ENCODE measurements at regions not wholly inside any gene's neighbourhood (a gene's known extent, or its start where the extent isn't known, plus 50 kb on each side); places are given as distances from the start of the nearest gene placed in this dataset.
"Not testable (repeated sequence)": the region's sequence is repeated elsewhere in the genome, so short reads cannot be mapped to it uniquely, and the experiment has no call there.

DNA sequence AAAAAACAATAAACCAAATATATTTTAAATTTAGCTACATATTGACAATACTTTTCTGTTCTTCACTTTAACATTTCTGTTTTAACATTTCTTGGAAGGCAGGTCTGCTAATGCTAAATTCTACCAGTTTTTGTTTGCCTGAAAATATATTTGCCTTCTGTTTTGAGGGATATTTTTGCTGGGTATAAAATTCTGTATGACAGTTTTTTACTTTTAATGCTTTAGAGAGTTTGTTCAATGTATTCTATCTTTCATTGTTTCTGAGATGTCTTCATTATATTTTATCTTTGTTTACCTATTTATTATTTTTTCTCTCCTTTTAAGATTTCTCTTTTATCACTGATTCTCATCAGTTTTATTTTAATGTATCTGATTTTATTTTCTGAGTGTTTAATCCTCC is 409.2 kb upstream of the DPP6 start:
- H3K4me3 ChIP-seq (ENCODE audit: low read length) = no peak overlapping the region
- TF ChIP-seq, protein P1, sequence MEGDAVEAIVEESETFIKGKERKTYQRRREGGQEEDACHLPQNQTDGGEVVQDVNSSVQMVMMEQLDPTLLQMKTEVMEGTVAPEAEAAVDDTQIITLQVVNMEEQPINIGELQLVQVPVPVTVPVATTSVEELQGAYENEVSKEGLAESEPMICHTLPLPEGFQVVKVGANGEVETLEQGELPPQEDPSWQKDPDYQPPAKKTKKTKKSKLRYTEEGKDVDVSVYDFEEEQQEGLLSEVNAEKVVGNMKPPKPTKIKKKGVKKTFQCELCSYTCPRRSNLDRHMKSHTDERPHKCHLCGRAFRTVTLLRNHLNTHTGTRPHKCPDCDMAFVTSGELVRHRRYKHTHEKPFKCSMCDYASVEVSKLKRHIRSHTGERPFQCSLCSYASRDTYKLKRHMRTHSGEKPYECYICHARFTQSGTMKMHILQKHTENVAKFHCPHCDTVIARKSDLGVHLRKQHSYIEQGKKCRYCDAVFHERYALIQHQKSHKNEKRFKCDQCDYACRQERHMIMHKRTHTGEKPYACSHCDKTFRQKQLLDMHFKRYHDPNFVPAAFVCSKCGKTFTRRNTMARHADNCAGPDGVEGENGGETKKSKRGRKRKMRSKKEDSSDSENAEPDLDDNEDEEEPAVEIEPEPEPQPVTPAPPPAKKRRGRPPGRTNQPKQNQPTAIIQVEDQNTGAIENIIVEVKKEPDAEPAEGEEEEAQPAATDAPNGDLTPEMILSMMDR (IDR thresholded peaks at IDR 0.05; ENCODE audit: insufficient read depth, low read depth, low read length, missing control alignments) = no peak
- no peak for DNase-seq (ENCODE audit: low read depth)

DNA sequence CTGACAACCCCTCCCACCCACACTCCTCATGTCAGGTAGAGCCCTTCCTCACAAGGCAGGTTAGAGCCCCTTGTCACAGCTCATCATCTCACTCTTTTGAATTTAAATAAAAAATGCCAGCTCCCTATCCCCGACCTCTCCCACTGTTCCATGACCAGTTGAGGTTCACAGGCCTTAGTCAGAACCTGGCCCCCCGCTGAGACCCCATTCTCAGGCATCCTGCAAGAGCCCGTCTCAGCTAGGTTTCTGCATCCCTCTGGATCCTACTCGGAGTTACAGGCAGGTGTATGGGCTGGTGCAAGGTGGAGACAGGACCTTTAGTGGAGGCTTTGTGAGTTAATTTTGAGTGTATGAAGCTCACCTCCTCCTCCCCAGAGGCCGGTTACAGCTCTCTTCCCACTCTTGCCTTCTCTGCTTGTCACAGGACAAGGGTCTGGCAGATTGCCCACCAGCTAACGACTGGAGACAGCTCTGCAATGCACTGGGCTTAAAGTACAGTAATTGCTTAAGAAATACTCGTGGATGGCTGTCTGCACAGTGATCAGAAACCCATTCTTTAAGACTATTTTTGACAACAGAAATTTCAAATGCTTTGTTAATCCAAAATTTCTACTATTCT is 394.9 kb upstream of the DPP6 start:
- no peak for DNase-seq (ENCODE audit: low read depth)
- TF ChIP-seq, protein P1 (IDR thresholded peaks at IDR 0.05; ENCODE audit: insufficient read depth, low read depth, low read length, missing control alignments) = no peak
- H3K4me3 ChIP-seq (ENCODE audit: low read length) = no peak overlapping the region

DNA sequence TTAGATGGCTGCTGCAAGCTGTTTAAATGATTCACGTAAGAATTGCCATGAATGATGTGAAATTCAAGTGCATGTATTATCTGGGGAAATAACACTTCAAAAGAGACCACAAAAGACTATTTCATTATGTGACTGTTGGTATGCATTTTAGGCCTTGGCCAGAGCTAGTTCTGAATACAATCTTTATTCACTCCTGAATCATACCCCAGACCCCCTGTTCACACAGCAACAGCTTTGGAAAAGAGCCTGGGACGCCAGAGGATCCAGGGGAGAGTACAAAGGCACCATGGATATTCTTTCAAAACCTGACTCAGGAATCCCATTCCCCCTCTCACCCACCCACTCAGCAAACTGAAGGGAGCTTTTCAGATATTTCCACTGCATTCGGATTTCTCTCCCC is 377.1 kb upstream of the DPP6 start:
- TF ChIP-seq, protein P1 (IDR thresholded peaks at IDR 0.05; ENCODE audit: insufficient read depth, low read depth, low read length, missing control alignments) = no peak
- no peak overlapping the region for H3K4me3 ChIP-seq (ENCODE audit: low read length)
- DNase-seq (ENCODE audit: low read depth) = no peak

DNA sequence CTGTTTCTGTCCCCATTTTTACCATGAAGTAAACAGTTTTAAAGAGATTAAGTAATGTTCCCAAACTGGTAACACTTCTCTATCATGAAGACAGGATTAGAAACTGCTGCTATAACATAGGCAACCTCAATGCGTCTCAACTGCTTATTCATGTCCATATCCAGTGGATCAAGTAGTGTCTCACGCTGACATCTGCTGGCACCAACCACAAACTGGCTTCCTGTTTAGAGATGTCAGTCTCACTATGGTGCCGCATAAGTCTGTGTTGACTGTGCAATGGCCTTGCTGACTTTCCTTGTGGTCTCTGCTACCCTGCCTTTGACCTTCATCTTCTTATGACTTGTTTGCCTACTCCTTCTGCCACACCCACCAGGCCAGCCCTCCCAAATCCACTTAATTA is 369.6 kb upstream of the DPP6 start:
- TF ChIP-seq, protein P1 (IDR thresholded peaks at IDR 0.05; ENCODE audit: insufficient read depth, low read depth, low read length, missing control alignments) = no peak
- DNase-seq (ENCODE audit: low read depth) = no peak
- no peak overlapping the region for H3K4me3 ChIP-seq (ENCODE audit: low read length)

DNA sequence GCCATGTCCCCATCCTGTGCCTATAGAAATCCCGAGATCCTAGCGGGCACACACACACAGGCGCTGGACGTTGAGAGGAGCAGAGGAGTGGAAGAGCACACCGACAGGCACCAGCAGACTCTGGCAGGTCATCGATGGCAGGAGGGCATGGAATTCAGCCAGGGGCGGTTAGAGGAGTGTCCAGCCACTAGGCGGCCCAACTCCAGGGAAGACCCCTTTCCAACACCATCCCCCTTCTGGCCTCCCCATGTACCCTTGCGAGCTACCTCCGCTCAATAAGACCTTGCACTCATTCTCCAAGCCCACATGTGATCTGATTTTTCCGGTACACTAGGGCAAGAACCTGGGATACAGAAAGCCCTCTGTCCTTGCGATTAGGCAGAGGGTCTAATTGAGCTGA is 356.0 kb upstream of the DPP6 start:
- TF ChIP-seq, protein P1 (IDR thresholded peaks at IDR 0.05; ENCODE audit: insufficient read depth, low read depth, low read length, missing control alignments) = no peak
- no peak for DNase-seq (ENCODE audit: low read depth)
- no peak overlapping the region for H3K4me3 ChIP-seq (ENCODE audit: low read length)

DNA sequence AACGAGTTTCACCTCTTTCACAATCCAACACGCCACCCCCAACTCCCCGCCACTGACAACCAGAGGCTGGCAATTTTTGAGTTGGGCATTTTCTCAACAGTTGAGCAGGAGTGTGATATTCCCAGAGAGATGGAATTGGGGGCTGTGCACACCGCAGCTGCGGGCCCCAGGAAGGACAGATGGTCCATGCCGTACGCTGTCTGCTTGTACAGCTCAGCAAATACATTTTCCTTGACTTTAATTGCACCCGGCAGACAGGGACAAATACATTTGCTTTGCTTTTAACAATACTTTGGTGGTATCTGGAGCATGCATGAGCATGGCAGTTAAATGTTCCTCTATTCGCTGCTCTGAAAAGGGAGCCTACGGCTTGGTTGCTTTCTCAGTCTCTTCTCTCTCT is 354.2 kb upstream of the DPP6 start:
- H3K4me3 ChIP-seq (ENCODE audit: low read length) = no peak overlapping the region
- DNase-seq (ENCODE audit: low read depth) = no peak
- TF ChIP-seq, protein P1 (IDR thresholded peaks at IDR 0.05; ENCODE audit: insufficient read depth, low read depth, low read length, missing control alignments) = no peak

DNA sequence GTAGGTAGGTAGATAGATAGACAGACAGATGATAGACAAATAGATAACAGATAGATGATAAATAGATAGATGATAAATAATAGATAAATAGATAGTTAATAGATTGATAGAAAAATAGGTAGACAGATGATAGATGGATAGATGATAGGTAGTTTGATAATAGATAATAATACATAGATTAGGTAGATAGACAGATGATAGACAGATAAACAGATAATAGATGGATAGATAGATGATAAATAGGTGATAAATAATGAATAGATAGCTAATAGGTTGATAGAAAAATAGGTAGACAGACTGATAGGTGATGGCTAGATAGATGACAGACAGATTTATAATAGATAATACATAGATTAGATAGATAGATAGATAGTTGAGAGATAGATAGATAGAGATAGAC is 350.5 kb upstream of the DPP6 start:
- TF ChIP-seq, protein P1 (IDR thresholded peaks at IDR 0.05; ENCODE audit: insufficient read depth, low read depth, low read length, missing control alignments) = no peak
- no peak for DNase-seq (ENCODE audit: low read depth)
- H3K4me3 ChIP-seq (ENCODE audit: low read length) = no peak overlapping the region

DNA sequence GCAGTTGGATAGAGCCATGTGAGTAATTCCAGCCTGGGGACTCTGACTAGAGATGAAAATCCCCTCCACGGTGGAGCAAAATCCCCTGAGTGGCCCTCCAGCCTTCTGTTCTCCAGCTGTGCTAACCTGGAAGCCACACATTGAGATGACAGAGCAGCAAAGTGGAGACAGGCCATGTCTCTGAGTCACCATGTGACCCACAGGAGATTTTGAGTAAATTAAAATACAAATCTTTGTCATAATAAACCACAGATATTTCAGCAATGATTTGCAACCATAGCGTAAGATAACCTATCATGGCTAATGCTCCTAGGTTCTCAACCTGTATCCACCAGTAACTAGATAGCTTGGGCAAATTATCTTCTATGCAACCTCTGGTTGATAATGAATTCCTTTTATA is 328.3 kb upstream of the DPP6 start:
- DNase-seq (ENCODE audit: low read depth); H3K4me3 ChIP-seq (ENCODE audit: low read length): not testable (repeated sequence)

DNA sequence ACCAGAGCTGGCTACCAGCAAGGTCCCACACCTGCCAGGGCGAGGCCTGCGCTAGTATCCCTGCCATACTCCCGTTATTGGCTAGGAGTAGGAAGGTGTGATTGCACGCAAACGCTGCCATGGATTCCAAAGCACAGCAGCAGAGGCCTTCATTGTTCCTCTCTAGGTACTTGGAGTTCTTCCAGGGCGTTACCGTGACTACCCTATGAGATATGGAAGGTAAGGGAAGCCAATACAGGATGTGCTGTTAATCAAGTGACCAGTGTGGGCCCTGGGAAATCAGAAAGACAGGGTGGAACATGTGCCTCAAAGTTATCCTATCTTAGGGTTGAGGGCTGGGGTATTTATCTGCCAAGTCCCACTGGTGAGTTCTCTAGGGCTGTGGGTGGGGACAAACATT is 320.7 kb upstream of the DPP6 start:
- DNase-seq (ENCODE audit: low read depth); H3K4me3 ChIP-seq (ENCODE audit: low read length): not testable (repeated sequence)

DNA sequence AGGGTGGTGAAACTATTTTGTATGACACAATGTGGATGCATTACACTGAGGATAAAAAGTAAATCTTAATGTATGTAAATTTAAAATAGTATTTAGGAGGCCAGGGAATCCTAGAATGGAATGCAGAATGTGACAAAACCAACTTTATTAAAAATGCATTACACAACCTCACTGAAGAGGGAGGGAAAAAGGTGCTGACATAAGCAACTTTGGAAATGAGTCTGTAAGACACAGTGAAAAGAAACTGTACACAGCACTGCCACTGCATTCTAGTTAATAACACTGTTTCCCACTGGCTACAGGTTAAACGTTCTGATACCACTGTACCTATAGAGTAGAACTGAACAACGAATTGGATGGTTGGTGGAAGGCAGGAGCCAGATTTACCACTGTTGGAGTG is 308.8 kb upstream of the DPP6 start:
- DNase-seq (ENCODE audit: low read depth) = not testable (repeated sequence)

DNA sequence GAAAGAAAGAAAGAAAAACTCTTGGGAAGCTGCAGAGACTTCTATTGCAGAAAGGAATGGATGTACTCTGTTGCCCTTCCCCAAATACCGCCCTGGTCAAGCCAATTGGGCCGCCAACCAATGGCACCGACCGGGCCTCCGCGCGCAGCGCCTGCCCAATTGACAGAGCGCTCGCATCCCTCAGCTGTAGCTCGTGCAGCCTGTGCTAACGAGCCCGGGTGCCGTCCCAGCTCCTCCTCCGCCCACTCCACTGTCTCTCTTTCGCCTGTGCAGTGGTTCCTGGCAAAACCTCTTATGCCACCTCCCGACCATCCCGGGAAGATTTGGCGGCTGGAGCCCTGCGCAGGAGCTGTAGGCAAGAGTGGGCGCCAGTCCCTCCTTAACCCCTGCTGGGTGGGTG is 304.2 kb upstream of the DPP6 start:
- not testable (repeated sequence) for H3K4me3 ChIP-seq (ENCODE audit: low read length); DNase-seq (ENCODE audit: low read depth)

More for the DNA sequence above, 308.8 kb upstream of the DPP6 start:
- not testable (repeated sequence) for H3K4me3 ChIP-seq (ENCODE audit: low read length)

Measured in epithelial cell of esophagus (primary cell).